GM21576 (cell line): ENCODE measurements at regions not wholly inside any gene's neighbourhood (a gene's known extent, or its start where the extent isn't known, plus 50 kb on each side); places are given as distances from the start of the nearest gene placed in this dataset.
A peak's percentile ranks its signal among the peaks of the same experiment; 100 is the strongest.

Source experiments
- ATAC-seq: cut with Tn5 transposase; IDR thresholded peaks from one replicate; pipeline ENCODE4 v1.9.1; 2021; ENCODE audit warnings: mild to moderate bottlenecking, moderate library complexity; ENCODE audit not compliant: unreplicated experiment

DNA sequence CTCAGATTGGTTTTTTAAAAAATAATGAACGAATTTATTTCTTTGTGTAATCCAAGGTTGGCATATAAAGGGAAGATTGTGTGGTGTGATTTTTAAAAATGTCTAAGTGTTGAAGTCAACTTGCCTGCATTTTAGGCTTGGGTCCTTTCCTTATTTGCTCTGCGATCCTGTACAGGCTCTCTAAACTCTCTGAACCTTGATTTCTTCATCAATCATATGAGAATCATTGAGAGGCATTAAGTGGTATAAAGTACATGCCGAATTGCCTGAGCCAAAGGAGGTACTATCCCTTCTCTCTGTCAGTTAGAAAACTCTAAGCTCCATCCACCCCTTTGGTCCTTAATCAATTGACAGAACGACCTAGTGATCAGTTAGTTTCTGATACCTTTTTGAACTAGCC is 440.4 kb upstream of the MEX3C start:
- ATAC-seq: no peak

DNA sequence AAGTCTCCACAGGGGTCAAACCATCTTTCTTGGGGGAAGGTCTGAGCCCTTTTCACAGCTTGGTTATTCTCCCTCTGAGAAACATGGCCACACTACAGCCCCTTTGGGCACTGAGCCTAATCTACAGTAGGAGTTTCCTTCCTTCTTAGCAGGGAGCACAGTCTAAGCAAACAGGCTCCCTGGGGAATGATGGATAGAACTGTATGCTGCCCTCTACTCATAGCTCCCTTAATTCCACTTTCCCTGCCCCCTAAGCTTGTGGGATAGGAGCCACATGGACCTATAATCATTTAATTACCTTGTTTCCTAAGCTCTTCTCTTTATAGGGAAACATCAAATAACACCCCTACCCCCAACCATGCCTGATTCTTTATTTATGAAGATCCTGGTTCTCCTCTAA is 442.1 kb upstream of the MEX3C start:
- ATAC-seq: no peak

DNA sequence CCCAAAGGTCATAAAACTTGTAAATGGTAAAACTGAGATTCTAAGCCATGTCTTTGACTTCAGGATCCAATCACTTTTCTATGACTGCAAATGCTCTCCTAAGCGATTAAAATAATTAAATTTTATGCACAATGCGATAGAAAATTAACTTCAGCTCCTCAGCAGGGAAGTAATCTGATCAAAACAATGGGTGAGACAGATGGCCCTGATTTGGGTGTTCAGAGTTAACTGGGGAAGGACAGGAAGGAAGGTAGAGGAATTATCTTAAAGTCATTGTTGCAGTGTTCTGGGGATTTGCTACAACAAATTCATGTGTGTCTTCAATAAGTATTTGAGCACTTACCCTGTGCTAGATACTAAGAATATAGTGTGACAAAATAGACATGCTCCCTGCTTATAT is 446.0 kb upstream of the MEX3C start:
- no peak for ATAC-seq

DNA sequence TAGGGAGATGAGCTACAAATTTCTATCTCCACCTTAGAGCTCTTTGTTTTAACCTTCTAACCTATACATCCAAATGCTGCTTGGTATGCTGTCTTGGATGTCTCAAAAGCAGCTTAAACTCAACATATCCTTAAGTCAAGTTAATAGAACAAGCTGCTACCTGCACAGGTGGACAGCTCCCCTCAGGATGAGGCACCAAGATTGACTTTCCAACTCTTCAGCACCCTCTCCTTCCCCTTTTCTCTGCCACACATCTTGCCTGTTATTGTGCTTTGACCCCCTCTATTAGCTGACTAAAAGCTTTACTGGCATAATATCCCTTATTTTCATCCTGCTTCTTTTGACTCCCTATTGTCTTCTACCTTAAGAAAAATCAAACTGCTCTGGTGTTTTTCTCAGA is 448.1 kb upstream of the MEX3C start:
- ATAC-seq: no peak

DNA sequence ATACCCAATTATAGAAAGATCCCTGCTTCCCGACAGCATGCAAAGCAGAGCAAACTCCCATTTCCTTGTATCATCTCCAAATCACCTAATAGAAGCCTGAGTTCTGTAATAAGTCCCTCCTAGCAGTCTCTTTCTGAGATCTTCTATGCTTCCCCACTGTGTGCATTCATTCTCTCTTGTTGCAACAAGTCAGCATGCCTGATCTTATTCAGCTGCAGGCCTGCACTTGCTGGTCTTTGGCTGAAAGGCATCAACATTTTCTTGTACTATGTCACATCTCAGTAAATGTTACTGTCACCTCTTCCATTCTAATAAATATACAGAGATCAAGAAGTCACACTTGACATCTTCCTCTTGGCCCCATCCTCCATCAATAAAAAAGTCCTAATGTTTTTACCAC is 449.9 kb upstream of the MEX3C start:
- no peak for ATAC-seq

DNA sequence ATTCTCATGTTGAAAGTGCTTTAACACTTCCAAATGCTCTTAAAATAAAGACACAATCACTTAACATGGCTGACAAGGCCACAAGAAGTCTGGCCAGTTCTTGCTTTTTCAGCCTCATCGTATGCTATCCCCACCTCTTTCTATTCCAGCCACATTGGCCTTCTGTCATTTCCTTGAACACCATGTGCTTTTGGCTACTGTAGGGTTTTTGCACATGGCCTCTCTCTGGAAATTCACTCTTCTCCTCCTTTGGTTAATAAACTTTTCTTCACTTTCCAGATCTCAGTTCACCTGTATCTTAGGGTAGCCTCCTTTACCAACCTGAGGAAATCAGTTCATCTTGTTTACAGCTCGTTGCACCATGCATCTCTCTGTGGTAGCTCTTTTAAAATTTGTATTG is 450.5 kb upstream of the MEX3C start:
- no peak for ATAC-seq

DNA sequence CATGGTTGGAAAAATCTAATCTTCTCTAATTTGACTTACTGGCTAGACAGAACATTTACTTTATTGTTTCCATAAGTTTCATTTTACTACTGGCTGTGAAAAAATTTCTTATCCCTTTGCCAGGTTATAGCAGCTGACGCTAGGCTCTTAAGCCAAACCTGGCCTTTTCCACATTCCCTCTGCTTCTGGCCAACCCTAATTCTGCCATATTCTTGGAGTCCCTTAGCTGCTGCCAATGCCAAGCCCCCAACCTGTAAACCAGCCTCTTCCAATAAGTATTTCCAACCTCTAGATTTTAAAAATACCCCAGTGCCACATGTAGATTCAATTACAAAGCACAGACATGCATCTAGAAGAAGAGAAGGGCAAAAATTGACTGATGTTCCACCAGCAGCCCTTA is 452.3 kb upstream of the MEX3C start:
- ATAC-seq: no peak

DNA sequence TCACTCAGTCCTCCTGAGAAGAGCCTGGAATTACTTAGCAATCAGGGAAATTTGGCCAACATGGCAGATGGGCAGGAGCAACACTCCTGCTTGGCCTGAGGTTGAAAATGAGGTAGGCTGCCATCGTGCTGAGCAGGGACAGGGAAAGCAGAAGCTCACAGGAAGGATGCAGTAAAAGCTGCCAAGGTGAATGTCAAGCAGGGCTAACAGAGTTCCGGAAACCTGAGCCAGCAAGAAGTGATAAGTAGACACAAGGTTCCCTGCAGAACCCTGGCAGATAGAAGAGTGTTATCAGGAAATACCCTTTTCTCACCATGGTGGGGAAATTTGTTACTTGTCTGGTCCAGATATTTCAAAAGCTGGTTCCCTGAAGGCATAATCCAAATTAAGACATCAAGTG is 454.3 kb upstream of the MEX3C start:
- ATAC-seq: no peak

DNA sequence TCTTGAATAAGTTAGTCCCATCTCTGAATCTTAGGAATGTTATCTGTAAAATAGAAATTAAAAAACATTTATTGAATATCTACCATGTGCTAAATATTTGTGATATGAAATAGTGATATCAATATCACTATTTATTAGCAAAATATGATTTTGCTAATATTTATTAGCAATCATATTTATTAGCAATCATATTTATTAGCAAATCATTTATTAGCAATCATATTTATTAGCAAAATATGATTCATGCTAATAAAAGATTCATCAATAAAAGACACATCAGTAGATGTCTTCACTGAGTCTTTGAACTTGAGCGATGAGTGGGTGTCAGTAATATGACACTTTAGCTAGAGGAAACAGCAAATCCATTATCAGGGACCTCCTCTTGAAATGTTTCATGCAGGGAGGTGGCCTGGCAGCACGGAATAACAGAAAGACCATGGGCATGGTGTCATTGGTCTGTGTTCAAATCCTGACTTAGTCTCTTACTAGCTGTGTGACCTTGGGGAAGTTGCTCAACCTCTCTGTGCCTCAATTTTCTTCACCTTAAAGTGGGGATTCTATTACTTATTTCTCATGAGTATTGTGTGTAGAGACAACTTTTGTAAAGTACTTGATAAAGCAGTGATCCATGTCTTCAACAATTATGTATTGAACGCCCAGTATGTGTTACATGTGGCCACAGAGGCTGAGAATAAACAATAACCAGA is 456.2 kb upstream of the MEX3C start:
- no peak for ATAC-seq

DNA sequence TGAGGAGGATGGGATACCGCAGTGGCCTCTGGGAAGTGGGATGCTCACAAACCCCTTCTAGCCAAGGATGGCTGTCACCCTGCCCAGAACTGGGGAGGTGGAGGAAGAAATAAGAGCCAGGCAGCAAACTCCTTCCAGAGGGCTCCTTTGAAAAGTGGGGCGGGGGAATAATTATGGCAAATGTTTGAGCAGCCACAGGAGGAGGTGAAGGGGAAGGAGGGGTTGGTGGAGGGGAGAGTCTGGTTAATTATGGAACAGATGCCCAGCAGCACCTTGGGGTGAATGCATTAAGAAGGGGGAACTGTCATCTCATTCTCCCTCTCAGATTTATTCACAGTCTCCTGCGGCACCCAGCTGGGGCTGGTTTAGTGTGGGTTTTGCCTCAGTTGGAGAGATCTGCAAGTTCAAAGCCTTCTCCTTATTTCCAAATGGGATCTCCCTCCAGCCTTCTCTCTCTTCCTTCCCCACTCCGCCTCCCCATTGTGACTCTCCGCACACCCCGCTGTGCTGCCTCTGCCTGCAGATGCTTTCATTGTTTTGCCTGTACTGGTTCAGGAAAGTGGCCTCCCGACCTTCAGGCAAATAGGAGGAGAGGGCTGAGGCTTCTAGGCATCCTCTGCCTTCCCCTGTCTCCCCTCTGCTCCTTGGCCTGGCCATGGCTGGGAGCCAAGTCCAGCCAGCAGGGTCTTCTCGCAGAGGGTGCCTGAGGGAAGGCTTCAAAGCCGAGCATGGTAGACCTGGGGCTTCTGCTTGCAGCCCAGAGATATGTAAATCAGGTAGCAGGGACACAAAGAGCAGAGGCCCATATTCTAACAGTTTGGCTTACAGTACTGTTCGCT is 457.2 kb upstream of the MEX3C start:
- peak; percentile 80 for ATAC-seq

DNA sequence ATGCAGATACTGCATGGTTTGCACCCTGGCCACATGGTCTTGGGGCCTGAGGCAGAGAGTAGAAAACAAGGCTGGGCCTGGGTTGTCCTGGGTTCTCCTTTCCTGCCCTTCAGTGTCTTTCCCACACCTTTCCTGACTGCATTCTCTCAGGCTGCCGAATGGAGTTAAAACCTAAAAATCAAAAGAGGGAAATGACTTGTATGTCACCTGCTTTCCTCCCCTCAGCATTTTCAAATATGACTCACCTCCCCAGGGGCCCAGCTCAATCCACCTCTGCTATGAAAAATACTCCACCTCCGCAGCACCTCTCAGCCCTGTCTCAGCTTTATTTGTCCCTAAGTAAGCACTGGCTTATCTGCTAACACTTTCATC is 457.8 kb upstream of the MEX3C start:
- peak; percentile 92 for ATAC-seq

DNA sequence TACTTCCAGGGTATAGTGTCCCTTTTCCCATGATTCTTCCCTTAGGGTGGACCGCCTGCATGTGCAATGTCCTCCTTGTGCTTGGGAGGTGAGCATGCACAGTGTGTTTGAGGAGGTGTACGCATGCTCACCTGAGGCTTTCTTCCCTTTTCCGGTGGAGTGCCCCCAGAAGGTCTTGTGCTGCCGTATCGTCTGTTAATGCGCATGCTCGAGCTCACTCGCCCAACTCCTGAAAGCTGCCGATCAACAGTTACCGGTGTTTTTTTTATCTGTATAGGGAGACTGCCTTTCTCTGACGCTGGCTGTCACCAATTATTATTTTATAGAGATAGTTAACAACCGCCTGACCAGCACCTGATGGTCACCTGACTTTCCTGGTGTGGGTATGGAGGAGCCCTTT is 458.8 kb upstream of the MEX3C start:
- ATAC-seq: no peak

DNA sequence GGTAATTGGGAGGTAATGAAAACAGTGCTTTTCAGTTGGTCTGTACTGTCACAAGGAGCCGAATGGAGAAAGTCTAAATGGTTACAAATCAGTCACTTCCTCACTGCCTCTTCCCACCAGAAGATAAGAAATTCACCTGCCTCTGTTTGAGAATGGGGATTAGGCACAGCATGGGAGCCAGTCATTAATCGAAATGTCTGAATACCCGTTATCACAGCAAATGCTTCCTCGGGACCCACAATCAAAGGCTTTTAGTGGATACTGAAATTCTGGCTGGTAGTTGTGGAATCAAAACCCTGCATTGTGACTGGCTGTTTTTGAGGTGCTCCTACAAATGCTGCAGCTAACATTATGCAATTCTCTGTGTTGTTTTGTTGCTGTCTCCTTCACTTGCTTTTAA is 461.0 kb upstream of the MEX3C start:
- no peak for ATAC-seq

DNA sequence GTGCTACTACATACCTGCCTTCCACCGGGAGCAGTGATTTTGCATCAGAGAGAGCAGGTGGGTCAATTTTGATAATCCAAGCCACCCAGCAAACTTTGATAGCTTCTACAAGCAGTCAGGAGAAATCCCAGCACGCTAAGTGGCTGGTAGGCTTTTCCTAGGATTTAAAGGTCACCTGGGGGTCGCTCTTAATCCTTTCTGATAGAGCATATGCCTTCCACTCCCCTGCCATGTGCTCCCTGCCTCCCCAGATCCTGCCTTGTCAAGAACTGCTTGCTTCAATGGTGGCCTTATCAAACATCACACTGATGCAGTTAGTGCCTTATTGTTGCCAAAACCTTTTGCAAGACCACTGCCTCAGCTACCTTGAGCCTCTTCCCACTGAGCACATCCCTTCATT is 462.3 kb upstream of the MEX3C start:
- no peak for ATAC-seq

DNA sequence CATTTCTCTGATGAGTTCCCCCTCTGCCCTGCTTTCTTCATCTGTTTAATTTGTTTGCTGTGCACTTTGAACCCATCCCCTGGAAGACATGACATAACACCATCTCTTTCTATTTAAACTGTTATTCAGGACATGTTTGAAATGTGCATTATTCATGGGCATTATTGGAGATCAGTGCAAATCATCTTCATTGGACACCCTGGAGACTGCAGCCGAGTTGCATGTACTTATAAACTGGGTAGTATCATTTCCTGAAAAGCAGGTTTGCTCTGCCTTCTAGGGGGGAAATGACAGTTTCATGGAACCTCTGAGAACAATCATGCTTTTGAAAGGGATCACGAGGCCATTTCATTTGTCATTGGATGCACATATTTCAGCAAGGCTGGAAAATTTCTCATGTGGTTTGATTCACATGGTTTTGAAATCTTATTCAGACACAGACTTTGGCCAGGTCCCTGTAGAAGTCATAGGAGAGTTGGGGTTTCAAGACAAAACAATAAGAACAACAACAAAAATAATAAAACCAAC is 462.8 kb upstream of the MEX3C start:
- ATAC-seq: no peak

DNA sequence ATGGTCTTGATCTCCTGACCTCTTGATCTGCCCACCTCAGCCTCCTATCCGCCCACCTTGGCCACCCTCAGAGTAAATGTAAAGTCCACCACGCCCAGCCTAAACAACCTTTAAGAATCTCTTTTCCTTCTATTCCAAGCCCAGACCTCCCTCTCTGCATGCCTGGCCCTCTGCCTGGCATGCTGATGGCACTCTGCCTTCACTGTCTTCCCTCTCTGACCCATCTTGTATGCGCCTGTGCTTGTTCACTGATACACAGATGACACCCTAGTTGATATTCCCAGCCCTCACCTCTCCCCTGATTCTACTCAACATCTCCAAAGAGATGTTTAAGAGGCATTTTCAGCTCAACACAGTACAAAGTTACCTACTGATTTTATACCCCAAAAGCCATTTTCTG is 466.8 kb upstream of the MEX3C start:
- no peak for ATAC-seq

DNA sequence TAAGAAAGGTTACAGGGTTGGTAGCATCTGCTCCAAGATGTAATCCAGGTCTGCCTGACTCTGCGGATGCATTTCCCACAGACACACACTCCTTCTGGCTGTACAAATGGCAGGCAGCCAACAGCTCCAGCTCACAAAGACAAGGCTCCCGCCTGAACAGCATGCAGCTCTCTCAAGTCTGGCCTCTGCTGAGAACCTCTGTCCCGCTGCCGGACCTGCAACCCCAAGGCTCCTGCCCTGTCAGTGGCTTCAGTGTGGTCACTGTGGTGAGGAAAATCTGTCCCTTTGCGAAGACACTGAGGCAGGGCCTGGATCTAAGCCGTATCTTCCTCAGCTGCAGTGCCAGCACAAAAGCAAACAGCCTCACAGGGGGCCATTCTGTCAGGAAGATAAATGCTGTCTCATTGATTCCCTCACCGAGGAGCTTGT is 469.3 kb upstream of the MEX3C start:
- ATAC-seq: no peak

DNA sequence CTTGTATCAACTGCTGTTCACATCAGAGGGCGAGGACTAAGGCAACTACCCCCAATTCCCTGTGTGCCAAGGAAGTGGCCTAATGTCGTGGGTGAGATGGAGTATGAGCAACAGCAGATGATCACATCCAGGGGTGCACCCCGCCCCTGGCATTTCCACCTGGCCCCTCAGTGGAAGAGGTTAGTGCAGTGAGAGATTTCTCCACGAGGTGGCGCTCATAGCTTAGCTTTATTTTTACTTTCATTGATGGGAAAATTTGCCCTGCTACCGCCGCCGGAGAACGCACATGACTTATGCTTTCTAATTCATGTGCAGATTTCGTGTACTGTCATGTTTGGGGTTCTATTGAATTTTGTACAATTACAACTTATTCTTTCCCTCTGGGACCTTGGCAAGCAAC is 470.6 kb upstream of the MEX3C start:
- no peak for ATAC-seq

DNA sequence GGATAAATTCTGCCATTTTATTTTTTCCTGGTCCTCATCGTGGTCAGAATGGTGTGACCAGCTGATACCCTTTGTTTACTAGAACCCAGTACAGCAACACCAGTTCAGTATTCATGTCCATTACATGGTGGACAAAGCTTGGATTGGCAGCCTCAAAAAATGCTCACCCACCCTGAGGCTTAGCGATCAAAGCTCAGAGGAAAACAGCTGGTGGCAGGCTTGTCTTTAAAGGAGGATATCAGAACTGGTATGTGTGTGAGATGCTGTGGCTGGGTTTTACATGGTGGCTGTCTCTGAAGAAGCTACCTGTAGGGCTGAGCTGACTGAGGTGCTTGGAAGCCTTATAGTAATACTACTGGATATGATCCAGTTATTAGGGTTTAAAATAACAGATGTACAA is 471.1 kb upstream of the MEX3C start:
- ATAC-seq: no peak

DNA sequence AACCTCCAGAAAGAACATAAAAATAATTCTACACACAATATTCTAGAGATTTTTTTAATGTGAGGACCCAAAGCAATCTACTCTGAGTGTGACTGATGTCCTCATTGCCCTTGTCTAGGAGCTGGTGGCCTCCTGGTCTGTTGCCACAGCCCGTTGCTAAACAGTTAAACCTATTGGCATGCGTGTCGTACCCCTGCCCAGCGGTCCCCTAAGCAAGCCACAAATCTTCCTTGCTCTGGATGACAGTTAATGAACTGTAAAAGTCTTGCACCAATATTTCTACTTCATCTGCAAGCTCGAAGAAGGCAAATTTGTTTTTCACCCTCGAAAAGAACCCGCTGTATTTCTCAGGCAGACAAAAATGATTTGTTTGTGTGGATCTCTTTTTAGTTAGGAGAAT is 489.1 kb upstream of the MEX3C start:
- no peak for ATAC-seq

DNA sequence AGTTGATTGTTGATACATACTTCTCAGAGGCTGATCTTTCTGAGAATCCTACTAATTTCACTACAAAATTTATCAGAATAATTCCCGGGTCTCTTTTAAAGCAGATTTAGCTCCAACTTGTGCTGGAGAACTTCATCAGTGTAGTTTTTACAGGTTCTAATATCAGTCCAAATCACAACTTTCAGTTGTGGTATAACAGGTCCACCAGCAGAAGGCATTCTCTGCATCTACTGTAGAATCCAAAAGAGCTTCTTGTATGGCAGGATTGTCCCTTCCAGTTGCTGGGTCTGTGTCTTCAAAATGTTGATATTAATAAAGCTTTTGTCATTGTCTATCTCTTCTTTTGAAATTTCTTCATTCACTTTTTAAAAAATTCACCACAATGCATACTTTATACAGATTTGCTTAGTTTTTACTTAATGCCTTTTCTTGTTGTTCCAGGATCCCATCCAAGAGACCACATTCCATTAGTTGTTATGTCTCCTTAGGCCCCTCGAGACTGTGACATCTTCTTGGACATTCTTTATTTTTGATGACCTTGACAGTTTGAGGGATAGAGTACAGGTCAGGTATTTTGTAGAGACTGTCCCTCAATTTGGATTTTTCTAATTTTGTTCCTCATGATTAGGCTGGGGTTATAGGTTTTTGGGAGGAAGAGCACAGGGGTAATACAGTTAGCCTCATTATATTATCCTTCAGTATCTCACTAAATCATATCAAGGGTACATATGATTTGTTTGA is 490.5 kb upstream of the MEX3C start:
- no peak for ATAC-seq

DNA sequence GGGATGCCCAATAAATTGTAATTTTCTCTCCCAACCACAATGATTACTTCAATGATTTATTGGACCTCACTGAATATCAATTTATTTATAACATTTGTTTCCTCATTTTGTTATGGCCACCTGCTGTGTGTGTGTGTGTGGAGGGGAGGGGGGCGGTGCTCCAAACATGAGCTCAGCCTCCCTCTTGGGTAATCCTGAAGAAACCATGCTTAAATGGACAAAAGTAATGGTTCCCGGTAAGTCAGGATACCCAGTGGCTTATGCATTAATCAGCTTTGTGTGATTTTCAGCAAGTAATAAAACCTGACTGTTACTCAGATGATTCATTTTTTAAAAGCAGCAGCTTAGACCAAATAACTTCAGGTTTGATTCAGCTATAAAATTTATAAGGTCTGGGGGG is 495.1 kb upstream of the MEX3C start:
- no peak for ATAC-seq
